ENCODE measurements at regions not wholly inside any gene's neighbourhood (a gene's known extent, or its start where the extent isn't known, plus 50 kb on each side); places are given as distances from the start of the nearest gene placed in this dataset.

DNA sequence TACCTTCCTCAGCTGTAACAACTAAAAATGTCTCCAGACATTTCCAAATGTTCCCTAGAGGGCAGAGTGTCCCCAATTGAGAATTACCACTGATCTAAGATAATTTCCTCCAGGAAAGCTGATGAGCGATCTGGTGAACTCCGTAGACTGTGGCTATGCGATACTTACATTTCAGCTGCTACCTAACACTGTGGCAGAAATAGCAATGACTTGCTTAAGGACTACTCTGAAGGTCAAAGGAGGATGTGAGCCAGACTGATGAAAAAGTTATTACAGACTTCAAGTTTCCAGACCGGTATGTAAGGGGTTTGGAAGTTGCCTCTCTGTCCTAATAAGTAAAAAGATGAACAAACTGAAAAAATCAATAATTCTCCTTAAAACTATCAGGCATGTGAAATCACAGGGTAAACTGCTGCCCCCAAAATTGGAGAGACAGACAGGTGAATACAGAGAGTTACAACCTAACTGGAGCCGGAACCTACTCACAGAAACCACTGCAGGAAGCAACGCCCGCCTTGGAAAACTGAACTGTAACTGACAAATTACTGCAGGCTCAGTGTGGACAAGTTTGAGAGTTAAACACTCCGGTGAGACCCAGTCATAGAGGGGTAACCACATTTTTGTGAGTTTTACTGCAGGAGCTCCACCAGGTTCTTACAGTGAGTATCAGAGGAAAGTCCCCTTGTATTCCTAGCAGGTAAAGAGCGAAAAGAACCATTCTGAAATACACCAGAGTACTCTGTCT is 60.0 kb upstream of the PARP11 start:
- POLR2A ChIA-PET, result no interaction called here
- TF ChIP-seq ZNF384 (IDR thresholded peaks at IDR 0.05) (no peak), HDGF (IDR thresholded peaks at IDR 0.05; ENCODE audit: borderline replicate concordance) (no peak), ELF4 (IDR thresholded peaks at IDR 0.05) (no peak), FOXK2 (IDR thresholded peaks at IDR 0.05) (no peak), BHLHE40 (IDR thresholded peaks at IDR 0.05; ENCODE audit: borderline replicate concordance) (no peak), L3MBTL2 (conservative IDR thresholded peaks at IDR 0.05) (no peak), NFRKB (IDR thresholded peaks at IDR 0.05) (no peak)
- no peak for DNase-seq (ENCODE audit: extremely low spot score)
- CTCF ChIA-PET, result no interaction called here

DNA sequence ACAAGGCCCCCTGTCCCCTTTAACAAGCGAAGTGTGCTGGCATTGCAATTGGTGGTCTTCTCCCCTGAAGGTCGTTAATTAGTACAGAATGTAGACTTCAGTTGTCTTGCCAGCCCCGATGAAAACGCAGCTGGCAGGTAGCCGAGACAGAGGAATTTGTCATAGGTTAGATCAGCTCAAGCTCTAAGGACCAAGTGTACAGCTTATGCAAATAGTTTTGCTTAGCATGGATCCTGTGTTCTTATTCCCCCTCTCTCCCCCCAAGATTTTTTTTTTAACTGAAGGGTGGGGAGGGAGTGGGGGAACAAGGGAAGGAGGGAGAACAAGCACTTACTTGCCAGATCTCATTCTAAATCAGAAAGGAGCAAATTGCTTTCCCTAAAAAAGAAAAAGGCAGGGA is 58.6 kb upstream of the PARP11 start:
- ChIA-PET CTCF (no interaction called here), POLR2A (no interaction called here)
- TF ChIP-seq SUZ12 (IDR thresholded peaks at IDR 0.05) (no peak), ARNT (IDR thresholded peaks at IDR 0.05) (no peak), HDGF (IDR thresholded peaks at IDR 0.05; ENCODE audit: borderline replicate concordance) (no peak), TARDBP (IDR thresholded peaks at IDR 0.05) (no peak), FOXA1 (IDR thresholded peaks at IDR 0.05) (no peak), ELF4 (IDR thresholded peaks at IDR 0.05) (no peak), CTBP1 (IDR thresholded peaks at IDR 0.05; ENCODE audit: borderline replicate concordance) (no peak), NFRKB (IDR thresholded peaks at IDR 0.05) (no peak), L3MBTL2 (conservative IDR thresholded peaks at IDR 0.05) (no peak), ZNF384 (IDR thresholded peaks at IDR 0.05) (no peak)
- TF ChIP-seq, protein P1, sequence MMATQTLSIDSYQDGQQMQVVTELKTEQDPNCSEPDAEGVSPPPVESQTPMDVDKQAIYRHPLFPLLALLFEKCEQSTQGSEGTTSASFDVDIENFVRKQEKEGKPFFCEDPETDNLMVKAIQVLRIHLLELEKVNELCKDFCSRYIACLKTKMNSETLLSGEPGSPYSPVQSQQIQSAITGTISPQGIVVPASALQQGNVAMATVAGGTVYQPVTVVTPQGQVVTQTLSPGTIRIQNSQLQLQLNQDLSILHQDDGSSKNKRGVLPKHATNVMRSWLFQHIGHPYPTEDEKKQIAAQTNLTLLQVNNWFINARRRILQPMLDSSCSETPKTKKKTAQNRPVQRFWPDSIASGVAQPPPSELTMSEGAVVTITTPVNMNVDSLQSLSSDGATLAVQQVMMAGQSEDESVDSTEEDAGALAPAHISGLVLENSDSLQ (IDR thresholded peaks at IDR 0.05), result no peak
- no peak for DNase-seq (ENCODE audit: extremely low spot score)

DNA sequence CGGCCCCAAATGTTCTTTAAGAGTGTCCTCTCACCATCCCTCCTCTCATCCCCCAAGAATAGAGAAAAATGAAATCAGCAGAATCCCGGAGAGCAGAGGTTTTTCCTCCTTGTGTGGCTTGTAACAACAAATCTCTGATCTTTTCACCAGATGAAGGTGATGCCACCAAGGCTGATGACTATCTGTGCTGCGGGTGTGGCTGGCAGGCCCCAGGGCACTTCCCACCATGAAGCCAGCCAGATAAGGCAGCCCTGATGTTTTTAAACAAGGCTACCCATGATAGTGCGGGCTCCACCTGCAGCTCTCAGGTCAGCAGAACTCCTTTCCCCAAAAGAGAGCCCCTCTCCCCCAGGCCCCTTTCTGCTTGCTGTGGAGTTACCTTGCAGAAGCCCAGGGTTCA is 58.0 kb upstream of the PARP11 start:
- ChIA-PET POLR2A (no interaction called here), CTCF (no interaction called here)
- no peak for DNase-seq (ENCODE audit: extremely low spot score)
- TF ChIP-seq SP1 (IDR thresholded peaks at IDR 0.05) (no peak), NFRKB (IDR thresholded peaks at IDR 0.05) (no peak), TARDBP (IDR thresholded peaks at IDR 0.05) (no peak)

DNA sequence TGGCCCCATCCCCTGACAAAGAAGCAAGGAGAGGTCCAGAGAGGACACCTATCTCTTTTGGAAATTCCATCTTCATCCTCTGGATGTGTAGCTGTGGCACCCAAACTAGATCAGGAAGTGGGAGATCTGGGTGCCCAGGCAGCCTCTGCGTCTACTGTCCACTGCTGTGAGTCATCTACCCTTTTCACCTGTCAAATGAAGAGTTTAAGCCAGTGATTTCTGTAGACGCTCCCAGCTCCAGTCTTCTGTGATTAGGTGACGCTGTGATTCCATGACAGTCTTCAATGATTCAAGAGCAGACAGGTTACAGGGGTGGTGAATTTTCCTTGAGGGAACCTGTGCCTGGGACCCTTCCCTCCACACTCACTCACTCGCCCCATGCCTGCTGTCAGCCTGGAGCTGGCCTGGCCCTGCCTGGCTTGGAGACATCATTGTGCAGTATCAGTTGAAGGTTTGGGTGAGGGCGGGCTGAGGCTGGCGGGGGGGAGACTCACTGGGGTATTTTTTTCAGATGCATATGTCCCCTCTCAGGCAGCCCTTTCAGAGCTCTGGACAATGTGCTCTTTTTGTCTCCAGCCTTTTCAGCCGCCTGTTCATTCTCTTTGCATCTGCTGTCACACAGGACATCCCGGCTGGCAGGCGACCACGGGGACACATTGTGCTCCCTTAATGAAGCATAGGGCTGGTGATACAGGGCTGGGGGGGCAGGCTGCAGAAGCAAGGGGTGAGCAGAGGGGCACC is 56.8 kb upstream of the PARP11 start:
- ChIA-PET POLR2A (no interaction called here), CTCF (no interaction called here)
- DNase-seq (ENCODE audit: extremely low spot score), result no peak
- TF ChIP-seq CTBP1 (IDR thresholded peaks at IDR 0.05; ENCODE audit: borderline replicate concordance), result no peak
- TF ChIP-seq FOXM1 (IDR thresholded peaks at IDR 0.05; ENCODE audit: borderline replicate concordance), result no peak
- no peak for TF ChIP-seq FOXA1 (IDR thresholded peaks at IDR 0.05)
- TF ChIP-seq BHLHE40 (IDR thresholded peaks at IDR 0.05; ENCODE audit: borderline replicate concordance), result no peak
- no peak for TF ChIP-seq NFRKB (IDR thresholded peaks at IDR 0.05)
- TF ChIP-seq L3MBTL2 (conservative IDR thresholded peaks at IDR 0.05), result no peak
- TF ChIP-seq TARDBP (IDR thresholded peaks at IDR 0.05), result no peak
- TF ChIP-seq ARNT (IDR thresholded peaks at IDR 0.05), result no peak
- no peak for TF ChIP-seq LEF1 (IDR thresholded peaks at IDR 0.05; ENCODE audit: borderline replicate concordance)
- TF ChIP-seq, protein P1 (IDR thresholded peaks at IDR 0.05), result no peak
- TF ChIP-seq ELF4 (IDR thresholded peaks at IDR 0.05), result no peak
- no peak for TF ChIP-seq SP1 (IDR thresholded peaks at IDR 0.05)
- TF ChIP-seq HDGF (IDR thresholded peaks at IDR 0.05; ENCODE audit: borderline replicate concordance), result no peak
- no peak for TF ChIP-seq FOXK2 (IDR thresholded peaks at IDR 0.05)
- no peak for TF ChIP-seq SUZ12 (IDR thresholded peaks at IDR 0.05)
- no peak for TF ChIP-seq ZNF384 (IDR thresholded peaks at IDR 0.05)

DNA sequence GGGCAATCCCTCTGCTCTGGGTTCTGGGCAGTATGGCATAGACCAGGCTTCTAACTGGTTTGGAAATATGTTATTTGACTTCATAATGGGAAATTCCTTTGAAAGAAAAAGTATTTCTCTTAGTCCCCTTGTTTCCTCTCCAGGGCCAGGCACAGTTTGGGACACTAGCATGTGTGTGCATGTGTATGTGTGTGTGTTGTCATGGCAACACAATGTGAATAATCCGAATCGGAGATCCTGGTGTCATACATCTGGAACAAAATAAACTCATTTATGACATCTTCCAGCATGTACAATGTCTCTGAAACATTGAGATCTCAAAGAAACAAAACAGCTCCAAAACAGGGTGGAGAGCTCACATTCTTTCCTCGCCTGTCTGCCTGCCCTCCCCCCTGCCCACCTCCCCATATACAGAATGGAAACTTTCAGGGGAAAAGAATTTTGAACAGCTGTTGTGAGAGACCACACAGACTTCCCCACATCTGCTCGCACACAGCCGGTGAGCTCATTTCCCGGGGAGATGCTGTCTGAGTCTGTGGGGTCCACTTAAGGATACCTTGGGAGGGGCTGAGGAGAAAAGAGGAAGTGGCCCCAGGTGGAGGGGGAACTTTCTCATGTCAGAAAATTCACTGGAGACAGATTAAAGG is 55.5 kb upstream of the PARP11 start:
- ChIA-PET CTCF (interaction anchor here (0.9 to 1.0 kb wide), 2 partner anchors 8 to 24 kb away, joined by 3 read pairs; no protein-coding TSS in a partner anchor), POLR2A (no interaction called here)
- no peak for DNase-seq (ENCODE audit: extremely low spot score)
- TF ChIP-seq, protein P1 (IDR thresholded peaks at IDR 0.05), result no peak
- TF ChIP-seq LEF1 (IDR thresholded peaks at IDR 0.05; ENCODE audit: borderline replicate concordance), result no peak
- no peak for TF ChIP-seq ZNF384 (IDR thresholded peaks at IDR 0.05)
- no peak for TF ChIP-seq BHLHE40 (IDR thresholded peaks at IDR 0.05; ENCODE audit: borderline replicate concordance)
- TF ChIP-seq ARNT (IDR thresholded peaks at IDR 0.05), result no peak
- no peak for TF ChIP-seq TARDBP (IDR thresholded peaks at IDR 0.05)
- no peak for TF ChIP-seq NFRKB (IDR thresholded peaks at IDR 0.05)

DNA sequence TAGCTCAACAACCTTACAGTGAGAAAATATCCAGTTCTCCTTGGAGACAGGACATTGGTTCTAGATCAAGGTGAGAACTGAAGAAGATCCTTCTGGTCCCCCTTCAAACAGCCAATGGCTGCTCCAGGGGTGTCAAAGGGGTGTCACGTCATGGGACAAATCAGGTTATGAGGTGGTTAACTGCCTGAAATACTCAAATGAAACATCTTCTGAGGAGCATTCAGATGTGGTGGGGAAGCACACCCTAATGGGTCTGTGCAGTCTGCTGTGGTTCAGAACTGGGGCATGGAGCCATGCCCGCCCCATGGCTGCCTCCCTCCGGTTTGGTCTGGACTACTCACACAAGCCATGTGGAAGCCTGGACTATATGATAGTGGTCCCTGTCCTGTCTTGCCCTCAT is 52.4 kb upstream of the PARP11 start:
- TF ChIP-seq SUZ12 (IDR thresholded peaks at IDR 0.05), result no peak
- no peak for TF ChIP-seq LEF1 (IDR thresholded peaks at IDR 0.05; ENCODE audit: borderline replicate concordance)
- TF ChIP-seq FOXM1 (IDR thresholded peaks at IDR 0.05; ENCODE audit: borderline replicate concordance), result no peak
- no peak for TF ChIP-seq TARDBP (IDR thresholded peaks at IDR 0.05)
- no peak for TF ChIP-seq SP1 (IDR thresholded peaks at IDR 0.05)
- TF ChIP-seq, protein P1 (IDR thresholded peaks at IDR 0.05), result no peak
- no peak for TF ChIP-seq BHLHE40 (IDR thresholded peaks at IDR 0.05; ENCODE audit: borderline replicate concordance)
- no peak for TF ChIP-seq HDGF (IDR thresholded peaks at IDR 0.05; ENCODE audit: borderline replicate concordance)
- TF ChIP-seq ELF4 (IDR thresholded peaks at IDR 0.05), result no peak
- TF ChIP-seq CTBP1 (IDR thresholded peaks at IDR 0.05; ENCODE audit: borderline replicate concordance), result no peak
- DNase-seq (ENCODE audit: extremely low spot score), result no peak
- POLR2A ChIA-PET, result no interaction called here
- CTCF ChIA-PET, result no interaction called here

All from HEK293T (cell line).